HL-60/S4 treated with phorbol 12-myristate 13-acetate at 8.2 ng/mL for 4 days and 3 days (cell line): ENCODE measurements at regions not wholly inside any gene's neighbourhood (a gene's known extent, or its start where the extent isn't known, plus 50 kb on each side); places are given as distances from the start of the nearest gene placed in this dataset.
"Not testable (repeated sequence)": the region's sequence is repeated elsewhere in the genome, so short reads cannot be mapped to it uniquely, and the experiment has no call there.

Experiments
- in situ Hi-C: fragments of 300-500 bp; cut with MboI; formaldehyde crosslinking; loops from 2 replicates; pipeline ENCODE4 v1.15.0; 2022; ENCODE audit warnings: low sequenced_read_pairs

DNA sequence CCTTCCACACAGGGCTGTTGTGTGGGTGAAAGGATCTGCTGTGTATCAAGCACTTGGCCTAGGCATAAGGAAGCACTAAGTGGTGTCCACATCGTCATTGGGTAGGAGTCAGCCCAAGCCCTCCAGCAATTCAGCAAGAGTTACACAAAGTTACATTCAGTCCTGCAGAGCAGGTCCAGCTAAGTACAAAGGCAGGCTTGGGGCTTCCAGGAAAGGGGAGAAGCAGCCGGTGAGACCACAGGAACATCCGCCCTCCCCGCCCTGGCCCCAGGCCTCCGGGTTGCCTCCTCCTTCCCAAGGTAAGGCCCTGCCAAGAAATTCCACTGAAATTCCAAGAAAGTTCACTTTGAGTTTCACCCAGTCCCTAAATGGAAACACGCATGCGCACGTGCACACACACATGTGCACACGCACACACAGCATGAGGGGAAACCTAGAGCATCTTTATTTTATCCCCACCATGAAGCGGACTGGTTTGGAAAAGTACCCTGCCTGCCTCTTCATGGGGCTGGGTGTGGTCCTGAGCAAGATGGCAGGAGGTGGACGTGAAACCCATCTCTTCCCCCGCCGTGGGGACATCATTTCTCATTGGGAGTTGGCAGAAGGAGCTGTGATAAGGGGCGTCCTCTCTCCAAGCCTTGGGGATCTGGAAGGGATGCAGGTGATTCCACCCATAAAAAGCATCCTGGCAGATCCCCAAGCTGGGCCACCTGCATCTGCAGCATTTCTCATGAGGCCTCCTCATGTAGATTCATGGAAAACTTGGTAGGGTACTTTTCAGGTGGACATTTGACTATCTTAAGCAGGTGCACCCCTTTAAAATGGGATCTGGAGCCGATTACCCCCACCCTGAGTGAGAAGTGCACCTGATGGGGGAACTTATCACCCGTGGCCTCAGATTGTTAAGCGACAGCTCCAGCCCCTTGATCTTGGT, 69.1 kb upstream of the NANOS1 start:
- in situ Hi-C loops = no loop called here

DNA sequence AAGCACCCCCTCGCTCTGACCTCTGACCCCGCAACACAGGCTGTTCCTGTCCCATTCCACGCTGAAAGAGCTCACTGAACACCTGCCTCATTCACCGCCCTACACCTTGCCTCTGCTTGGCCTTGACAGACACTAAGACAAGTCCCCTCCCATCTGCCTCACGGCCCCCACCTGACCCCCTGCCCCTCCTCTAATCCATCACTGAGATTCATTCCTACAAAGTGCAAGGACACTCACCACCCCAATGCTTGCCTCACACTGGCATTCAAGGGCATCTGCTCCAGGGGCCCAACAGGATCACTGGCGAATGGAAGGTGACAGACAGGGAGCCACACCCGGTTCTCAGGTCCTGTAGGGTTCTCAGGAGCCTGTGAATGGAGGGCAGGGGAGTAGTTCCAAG, 68.1 kb upstream of the NANOS1 start:
- in situ Hi-C loops = no loop called here

DNA sequence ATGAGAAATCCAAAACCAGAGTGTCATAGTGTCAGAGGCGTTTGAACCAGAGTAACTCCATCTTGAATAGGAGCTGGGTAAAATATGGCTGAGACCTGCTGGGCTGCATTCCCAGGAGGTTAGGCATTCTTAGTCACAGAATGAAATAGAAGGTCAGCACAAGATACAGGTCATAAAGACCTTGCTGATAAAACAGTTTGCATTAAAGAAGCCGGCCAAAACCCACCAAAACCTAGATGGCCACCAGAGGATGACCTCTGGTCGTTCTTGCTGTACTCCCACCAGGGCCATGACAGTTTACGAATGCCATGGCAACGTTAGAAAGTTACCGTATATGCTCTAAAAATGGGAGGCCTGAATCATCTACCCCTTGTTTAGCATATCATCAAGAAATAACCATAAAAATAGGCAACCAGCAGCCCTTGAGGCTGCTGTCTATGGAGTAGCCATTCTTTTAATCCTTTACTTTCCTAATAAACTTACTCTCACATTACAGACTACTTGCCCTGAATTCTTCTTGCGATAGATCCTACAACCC, 67.1 kb upstream of the NANOS1 start:
- in situ Hi-C loops = not testable (repeated sequence)

DNA sequence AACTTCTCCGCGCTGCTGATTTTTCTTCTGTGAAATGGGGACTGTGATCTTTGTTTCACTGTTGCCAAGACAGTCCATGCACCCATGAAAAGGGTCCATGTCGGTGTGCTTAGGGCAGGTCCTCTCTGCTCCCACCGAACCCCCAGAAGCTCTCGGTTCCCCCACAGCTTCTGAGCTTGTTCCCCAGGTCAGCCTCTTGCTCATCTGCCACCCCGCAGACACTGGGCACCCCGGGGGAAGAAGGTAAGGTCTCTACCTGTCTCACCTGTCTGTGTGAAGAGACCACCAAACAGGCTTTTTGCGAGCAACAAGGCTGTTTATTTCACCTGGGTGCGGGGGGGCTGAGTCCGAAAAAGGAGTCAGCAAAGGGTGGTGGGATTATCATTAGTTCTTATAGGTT, 66.2 kb upstream of the NANOS1 start:
- in situ Hi-C loops = no loop called here

DNA sequence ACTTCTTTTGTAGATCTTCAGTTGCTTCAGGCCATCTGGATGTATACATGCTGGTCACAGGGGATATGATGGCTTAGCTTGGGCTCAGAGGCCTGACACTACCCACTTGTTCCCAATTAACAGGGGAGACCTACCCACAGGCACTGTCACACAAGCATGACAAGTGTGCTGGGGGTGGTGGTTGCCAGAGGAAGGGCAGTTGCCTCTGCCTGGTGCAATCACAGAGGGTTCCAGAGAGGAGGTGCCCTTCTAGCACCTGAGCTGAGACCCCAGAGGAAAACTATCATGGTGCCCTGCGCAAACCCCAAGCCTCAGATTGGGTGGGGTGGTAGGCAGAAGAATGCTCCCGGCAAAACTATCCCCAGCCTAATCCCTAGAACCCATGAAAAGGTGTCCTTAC, 65.6 kb upstream of the NANOS1 start:
- in situ Hi-C loops = no loop called here

DNA sequence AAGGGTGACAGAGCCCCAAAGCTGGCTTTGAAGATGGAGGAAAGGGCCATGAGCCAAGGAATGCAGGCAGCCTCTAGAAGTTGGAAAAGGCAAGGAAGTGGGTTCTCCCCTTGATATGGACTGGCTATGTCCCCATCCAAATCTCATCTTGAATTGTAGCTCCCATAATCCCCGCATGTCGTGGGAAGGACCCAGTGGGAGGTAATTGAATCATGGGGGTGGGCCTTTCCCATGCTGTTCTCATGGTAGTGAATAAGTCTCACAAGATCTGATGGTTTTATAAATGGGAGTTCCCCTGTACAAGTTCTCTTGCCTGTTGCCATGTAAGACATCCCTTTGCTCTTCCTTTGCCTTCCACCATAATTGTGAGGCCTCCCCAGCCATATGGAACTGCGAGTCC, 65.0 kb upstream of the NANOS1 start:
- in situ Hi-C loops = not testable (repeated sequence)

DNA sequence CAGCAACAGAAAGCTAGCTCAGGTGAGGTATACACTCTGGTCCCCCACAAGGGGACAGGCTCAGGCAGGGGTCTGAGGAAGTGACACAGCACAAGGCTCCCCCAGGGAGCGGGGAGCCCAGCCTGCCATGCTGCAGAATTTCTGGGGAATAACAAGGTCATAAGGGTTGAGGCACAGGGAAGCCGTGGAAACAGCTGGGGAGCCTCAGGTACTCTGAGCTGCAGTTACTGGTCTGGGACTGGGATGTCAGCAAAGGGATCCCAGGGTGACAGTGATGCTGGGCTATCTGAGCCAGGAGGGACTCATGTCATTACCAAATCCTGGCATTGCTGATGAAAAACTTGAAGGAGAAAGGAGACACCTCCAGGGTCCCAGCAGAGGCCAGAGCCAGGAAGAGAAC, 64.4 kb upstream of the NANOS1 start:
- in situ Hi-C loops = no loop called here

DNA sequence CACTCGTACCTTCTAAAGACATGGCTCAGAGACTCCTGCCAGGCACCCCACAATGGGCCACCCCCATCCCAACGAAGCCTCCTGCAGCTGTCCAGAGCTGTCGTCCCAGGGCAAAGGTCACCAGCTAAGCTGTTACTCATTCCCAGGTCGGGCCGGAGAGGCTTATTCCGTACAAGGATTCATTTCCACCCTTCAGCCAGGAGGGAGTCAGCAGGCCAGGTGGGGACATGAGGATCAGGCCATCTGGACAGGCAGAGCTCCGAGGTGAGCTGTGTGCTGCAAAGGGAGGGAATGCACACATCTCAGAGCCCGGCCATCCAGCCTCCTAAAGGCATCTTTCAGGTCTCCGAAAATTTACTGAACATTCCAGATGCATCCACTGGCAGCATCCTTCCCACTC, 63.9 kb upstream of the NANOS1 start:
- in situ Hi-C loops = no loop called here

DNA sequence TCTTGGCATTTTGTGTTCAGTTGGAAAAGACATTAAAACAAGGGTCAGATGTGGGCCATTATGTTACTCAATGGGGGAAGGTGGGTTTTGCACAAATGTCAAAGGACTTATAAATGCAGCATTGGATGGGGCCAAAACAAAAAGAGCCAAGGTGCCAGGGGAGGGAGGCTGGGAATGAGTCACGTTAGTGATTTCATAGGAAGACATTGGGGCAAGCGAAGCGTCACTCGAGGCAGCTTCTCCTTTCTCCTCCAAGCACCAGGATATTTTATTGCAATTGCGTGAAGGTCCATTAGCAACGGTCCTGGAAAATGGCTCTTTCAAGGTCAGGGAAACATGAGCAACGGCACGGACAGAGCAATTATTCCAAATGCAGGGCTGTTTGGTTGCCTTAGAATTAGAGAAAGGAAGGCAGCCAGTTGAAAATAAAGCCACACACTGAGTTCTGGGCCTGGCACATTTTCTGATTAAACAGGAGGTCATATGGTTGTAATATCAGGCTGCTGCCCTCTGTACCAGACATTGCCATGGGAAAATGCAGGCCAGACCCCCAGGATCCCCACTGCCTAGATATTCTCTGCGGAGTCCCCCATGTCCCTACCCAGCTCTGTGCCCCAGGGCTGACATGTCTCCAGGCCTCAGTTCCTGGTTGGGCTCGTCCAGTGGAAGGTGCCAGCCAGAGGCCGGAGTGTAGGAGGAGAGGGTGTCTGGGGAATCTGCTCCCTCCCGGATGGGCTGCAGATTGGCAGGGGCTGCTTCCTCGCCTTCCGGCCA, 63.3 kb upstream of the NANOS1 start:
- in situ Hi-C loops = no loop called here

DNA sequence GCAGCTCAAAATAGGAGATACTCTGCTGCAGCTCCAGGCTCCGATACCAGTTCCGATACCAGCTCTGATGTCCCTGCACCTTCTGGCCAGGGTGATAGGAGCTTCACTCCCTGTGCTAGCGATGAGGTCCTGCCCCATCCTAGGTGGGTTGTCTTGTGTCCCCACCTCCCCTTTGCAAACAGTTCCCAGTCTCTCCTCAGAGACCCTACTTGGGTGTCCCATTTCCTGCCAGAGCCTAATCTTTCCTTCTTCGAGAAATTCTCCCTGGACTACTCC, 62.7 kb upstream of the NANOS1 start:
- in situ Hi-C loops = no loop called here

DNA sequence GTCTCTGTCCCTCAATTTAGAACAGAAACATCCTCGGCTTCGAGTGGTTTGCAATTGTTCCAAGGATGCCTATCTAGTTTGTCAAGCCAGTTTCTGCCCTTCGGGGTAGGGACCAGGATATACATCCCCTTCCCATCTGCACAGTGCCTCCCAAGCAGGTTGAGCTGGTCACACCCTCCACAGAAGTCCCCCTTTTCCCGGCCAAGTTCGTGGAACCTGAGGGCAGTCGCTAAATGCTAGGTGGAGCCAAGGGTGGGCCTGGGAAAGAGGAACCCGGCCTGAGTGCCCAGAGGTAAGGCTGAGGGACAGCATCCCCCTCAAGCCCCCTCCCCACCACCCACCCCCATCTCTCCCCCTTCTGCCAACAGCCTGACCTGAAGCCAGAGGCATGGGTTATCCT, 62.4 kb upstream of the NANOS1 start:
- in situ Hi-C loops = no loop called here

DNA sequence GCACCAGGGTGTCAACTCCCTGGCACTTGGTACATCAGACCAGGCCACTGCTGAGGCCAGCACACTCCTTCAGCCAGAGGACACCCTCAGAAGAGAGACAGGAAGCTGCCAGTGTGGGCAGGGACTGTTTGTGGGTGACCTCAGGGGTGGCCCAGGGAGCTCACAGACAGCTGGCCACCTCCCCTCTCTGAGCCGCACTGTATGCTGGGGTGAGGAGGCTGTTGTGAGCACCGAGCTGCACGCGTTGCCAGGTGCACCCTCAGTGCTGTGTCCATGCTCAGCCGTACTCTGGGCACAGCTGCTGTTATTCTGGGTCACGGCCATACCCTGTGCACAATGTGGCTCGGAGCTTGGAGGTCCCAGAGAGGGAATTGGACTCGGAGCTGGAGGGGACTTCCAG, 61.5 kb upstream of the NANOS1 start:
- in situ Hi-C loops = no loop called here

DNA sequence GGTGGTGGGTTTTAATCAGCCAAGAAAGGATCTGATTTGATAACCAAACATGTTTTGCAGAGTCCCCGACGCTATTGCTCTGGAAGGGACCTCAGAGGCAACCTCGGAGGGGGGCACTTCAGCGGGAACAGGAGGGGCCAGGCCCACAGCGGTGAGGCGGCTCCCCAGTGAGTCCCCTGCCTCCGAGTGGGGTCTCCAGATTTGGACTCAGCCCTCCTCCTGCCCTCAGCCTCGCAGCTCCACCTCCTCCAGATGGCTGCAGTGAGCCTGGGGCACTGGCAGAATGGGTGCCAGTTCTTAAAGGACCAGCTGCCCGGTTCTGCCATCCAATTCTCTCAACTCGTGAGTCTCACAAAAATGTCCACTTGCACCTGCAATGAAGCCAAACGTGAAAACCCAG, 61.0 kb upstream of the NANOS1 start:
- in situ Hi-C loops = no loop called here

DNA sequence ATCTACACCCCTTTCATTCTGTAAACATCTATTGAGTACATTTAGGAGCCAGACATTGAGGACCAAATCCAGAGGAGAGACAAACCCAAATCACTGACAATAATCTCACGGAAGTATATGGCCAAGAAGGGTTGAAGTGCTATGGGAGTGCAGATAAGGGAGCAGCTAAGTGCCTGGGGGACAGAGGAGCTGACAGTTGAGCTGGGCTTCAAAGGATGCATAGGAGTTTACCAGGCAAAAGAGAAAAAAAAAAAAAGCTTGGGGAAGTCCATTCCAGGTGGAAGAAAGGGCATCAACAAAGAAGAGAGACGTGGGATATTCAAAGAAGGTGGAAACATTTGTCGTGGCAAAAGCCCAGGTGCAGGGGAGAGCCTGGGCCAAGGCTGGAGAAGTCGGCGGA, 60.5 kb upstream of the NANOS1 start:
- in situ Hi-C loops = no loop called here

DNA sequence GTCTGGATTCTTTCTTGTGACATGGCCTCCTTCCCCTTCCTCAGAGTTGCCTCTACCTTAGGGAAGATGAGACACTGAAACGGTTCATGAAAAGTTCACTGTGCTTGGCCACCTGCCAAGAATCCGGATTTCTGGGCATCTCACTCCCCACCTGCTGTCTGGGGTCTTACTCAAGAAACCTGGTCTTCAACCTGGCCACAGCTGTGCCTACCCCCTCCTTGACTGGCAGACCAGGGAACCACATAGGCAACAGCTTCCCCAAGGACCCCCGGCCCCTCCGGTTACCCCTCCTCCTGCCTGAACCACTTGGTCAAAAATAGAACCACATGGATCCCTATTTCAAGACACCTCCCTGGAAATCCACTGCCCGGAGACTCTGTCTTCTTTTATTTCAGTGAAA, 58.7 kb upstream of the NANOS1 start:
- in situ Hi-C loops = no loop called here

DNA sequence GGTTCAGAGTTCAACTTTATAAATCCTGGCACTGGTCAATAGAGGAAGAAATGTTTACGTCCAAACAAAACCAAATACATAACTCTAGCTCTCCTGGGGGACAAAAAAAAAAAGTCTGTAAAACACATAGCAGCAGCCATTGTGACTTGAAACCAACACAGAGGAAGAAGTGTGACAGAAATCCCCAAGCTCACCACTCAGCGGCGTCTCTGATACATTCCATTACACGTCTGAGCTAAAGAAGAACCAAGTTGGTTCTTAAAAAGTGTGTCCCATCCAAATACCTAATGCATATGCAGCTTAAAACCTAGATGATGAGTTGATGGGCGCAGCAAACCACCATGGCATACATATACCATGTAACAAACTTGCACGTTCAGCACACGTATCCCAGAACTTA, 58.3 kb upstream of the NANOS1 start:
- in situ Hi-C loops = no loop called here

DNA sequence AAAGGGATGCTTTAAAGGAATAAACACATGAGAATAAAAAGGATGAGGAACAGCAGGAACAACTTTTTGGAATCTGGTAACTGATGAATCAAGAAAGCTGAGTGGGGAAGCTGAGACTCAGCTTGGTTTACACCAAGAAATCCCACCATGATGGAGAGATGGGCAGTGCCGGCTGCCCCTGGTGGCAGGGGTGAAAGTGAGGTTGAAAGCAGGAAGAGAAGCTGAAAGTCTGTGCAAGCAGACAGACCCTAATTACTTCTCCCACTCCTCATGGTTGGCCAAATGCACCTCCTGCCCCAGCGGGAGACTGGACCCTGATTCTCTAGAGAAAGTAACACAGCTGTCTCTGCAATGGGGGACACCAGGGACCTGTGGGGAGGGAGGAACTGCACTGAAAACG, 57.6 kb upstream of the NANOS1 start:
- in situ Hi-C loops = no loop called here

DNA sequence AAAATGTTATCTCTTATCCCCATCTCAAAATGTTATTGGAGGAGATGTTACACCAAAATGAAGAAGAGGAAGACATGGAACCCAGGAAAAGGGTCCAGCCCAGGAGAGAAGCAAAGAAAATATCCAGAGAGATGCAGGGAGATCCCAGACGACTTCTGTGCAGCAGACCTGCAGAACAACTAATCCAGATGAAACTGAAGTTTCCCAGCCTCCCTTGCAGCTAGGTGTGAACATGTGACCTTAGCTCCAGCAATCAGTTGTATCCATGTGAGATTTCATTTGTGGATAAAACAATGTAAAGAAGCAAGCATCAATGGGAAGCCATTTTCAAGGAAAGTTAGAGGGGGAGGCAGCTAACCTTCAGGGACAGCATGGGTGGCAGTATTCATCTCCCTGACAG, 55.8 kb upstream of the NANOS1 start:
- in situ Hi-C loops = no loop called here

DNA sequence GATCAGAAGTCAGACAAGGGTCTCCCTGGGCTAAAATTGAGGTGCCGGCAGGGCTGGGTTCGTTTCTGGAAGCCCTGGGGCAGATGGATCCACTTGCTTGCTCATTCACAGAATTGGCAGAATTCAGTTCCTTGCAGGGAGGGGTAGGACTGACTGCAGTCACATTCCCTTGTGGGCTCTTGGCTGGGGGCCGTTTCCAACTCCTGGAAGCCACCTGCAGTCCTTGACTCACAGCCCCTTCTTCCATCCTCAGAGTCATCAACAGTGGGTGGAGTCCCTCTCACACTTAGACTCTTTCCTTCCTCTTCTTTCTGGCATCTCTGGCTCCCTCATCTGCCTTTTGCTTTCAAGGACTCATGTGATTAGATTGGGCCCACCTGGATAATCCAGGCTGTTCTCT, 54.6 kb upstream of the NANOS1 start:
- in situ Hi-C loops = no loop called here

DNA sequence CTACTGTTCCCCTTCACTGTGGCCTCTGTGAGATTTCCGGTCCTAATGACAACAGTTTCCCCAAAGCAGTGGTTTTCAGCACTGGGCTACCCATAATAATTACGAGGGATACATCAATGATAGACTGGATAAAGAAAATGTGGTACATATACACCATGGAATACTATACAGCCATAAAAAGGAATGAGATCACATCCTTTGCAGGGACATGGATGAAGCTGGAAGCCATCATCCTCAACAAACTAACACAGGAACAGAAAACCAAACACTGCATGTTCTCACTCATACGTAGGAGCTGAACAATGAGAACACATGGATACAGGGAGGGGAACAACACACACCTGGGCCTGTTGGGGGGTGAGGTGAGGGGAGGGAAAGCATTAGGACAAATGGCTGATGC, 53.3 kb upstream of the NANOS1 start:
- in situ Hi-C loops = not testable (repeated sequence)

DNA sequence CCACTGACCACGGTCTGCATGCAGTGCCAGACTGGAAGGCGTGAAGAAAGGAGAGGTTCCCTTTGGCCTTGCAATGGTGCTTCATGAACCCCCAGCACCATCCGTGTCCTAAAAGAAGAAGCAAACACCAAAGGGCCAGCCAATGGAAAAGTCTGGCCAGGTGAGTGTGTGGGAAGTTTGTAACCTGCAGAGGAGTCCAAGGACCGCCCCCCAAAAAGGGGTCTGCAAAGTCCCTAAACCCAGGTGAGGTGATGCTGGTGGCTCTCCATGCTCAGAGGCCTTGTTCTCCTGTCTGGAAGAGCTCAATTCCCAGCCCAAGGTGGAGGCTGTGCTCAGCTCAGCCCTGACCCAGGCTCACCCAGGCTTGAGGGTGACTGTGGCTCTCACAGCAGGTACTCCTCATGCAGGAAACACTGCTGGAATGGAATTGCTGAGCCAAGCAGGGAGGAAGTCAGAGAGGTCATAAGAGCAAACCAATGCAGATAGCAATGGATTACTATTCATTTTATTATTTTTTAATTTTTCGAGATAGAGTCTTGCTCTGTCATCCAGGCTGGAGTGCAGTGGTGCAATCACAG, 52.4 kb upstream of the NANOS1 start:
- in situ Hi-C loops = no loop called here

DNA sequence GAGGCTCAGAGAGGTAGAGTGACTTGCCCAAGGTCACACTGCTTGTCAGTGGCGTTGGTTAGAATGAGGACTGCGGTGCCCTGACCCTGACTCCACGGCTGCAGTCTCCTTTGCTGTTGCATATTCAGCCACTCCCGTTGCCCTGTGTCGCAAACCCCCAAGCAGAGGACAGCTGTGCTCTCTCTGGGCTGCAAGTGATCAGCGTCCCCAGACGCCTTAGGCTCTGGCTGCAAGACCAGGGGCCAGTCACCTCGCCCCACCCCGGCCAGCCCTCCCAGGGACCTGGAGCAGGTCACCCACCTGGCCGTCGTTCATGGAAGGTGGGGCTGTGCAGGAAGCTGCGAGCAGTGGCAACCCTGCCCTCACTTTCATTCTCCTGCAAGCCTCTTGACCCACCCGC, 51.7 kb upstream of the NANOS1 start:
- in situ Hi-C loops = no loop called here
